Stimulated activated CD4-positive, alpha-beta T cell treated with anti-CD3 and anti-CD28 coated beads, Interleukin-1b, Interleukin-23, amount 100 ng/mL, for 24 hours (primary cell): ENCODE measurements at regions not wholly inside any gene's neighbourhood (a gene's known extent, or its start where the extent isn't known, plus 50 kb on each side); places are given as distances from the start of the nearest gene placed in this dataset.

Source experiments
- DNase-seq, 4 experiments: peaks; one replicate each; pipeline ENCODE4 v3.0.0-alpha.2; 2020; ENCODE audit warnings: low read depth in 4 of 4, low spot score in 1 of 4

DNA sequence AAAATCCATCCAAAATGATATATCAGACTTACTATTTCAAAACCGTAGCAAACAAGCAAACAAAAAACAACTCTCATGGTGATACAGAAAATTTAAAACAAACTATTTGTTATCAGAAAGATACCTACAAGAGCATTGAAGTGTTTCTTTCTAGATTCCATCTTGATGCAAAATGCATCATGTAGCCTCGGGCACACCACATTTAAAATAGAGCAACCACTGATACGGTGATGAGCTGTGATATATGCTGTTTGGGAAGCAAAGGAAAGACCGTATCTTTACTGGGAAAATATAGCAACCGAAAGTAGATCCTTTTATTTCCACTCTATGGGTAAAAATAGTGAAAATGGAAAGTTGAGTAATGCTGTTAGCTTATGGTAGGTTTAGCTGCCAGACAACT lies 892.0 kb downstream of the GATA3 start:
- DNase-seq, result no peak

DNA sequence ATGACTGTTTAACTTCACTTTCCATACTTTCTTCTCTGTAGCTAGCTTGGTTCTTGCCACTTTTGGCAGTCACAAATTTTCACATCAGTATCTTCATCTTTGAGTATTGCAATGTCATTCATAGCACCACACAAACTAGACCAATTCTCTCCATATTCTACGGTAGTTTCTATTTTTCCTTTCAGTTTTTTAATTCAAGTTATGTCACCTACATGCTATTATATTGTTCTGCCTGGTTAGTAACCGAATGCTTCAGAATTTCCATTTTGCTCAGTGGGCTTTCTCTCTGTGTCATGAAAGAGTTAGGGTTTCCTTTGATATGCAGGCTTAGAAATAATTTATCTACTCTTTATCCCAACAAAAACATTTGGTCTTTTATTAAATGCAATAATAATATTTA lies 896.5 kb downstream of the GATA3 start:
- DNase-seq, result no peak

DNA sequence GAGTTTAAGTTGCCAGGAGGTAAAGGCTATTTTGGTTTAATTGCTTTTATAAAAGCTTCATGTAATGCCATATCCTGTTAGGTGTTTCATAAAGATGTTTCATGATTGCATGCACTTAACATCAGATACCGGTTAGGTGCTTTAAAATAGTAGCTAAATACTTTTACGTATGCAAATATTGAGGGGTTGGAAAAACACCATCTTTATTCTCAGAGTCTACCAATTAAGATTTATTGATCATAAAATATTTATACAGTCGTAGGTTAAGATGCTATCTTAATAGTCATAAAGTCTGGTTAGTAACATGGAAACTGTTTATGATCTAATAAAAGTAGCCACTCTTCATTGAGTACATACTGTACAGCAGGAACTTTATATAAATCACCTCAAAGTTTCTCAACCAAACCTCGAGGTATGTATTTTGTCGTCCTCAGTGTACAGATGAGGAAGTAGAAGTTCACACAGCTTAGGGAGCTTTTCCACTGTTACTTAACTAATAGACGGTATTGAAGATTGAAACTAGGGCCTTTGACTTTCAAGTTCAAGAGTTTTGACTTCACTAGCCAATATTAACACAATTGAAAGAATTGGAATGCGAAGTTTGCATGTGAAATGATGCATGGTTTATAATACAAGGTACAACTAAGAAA lies 897.1 kb downstream of the GATA3 start:
- DNase-seq, result no peak

DNA sequence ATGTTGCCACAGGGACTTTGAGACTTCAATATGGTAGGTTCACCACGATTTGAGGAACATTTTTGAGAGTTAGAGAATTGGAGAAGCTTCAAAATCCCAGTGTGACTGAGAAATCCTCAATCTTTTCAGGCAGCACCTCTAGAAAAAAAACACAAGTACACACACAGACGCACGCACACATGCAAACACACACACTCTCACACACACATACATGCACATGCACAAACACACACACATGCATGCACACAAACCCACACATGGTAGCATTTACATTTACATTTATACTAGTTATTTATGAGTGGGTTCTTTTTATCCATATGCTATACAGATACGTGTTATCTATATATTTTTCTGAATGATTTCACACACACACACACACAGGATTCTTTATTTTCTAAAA lies 901.9 kb downstream of the GATA3 start:
- DNase-seq, result no peak

DNA sequence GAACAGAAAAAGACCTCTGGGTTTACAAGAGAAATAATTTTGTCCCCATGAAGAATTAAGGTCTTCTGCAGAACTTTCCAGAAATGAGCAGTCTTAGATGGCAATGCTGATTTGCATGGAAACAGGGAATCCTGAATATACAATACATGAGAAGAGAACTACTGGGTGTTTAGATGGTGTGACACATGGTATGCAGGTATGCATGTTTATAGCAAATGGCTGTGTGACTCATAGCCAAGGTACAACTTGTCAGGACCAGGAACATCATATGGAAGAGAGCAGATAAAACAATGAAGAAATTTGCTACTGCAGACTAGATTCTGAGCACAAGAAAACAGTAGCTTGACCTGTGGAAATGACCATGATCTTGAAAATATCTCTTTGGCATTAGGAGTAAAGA lies 907.8 kb downstream of the GATA3 start:
- no peak for DNase-seq

DNA sequence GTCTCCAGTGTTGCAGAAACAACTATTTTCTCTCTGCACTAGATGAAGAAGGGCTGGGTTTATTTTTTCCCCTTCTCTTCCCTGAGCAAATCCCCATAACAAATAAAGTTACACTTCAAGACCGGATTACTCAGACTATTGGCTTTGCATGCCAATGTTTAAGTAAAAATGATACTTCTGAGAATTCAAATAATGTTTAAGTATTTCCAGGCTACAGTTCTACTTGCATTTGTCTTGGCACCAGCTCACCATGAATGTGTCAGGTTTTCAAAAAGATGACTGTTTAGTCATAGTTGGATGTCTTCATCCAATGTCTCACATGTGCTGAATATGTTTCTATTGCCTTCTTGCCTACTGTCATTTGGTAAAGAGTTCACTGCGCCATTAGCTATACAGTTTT lies 912.6 kb downstream of the GATA3 start:
- DNase-seq, result no peak

DNA sequence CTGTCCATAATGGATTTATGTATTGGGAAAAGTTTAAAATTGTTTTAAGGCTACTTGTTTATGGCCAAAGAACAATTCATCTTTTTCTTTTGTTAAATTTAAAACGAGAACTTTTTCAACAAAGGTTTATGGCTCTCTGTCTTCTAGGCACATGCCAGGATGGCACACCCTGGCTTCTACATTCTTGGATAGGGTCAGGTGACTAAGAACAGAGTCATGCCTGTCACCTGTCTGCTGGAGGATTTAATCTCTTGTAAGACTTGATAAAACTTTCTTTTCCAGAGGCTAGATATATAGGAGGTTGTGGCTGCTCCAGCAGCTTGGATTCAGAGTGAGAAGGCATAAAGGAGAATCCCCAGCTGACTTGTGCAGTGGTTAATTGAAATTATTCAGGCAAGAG lies 915.4 kb downstream of the GATA3 start:
- DNase-seq, result no peak

DNA sequence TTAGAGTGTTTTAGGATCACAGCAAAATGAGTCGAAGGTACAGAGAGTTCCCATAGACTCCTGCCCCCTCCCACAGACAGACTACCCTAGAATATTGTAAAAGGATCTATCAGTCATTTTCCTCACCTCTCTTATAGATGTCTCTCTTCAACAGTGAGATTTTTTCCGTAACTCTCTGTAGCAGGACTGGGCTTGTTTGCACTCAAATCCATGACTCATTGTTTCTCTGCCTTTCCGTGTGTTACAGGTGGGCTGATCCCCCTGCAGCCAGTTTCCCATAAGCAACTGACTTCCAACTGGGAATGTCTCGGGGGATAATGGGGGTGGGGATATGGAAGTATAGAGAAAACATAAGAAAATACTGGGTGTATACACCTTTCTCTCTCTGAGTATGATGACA lies 921.0 kb downstream of the GATA3 start:
- DNase-seq, result no peak

DNA sequence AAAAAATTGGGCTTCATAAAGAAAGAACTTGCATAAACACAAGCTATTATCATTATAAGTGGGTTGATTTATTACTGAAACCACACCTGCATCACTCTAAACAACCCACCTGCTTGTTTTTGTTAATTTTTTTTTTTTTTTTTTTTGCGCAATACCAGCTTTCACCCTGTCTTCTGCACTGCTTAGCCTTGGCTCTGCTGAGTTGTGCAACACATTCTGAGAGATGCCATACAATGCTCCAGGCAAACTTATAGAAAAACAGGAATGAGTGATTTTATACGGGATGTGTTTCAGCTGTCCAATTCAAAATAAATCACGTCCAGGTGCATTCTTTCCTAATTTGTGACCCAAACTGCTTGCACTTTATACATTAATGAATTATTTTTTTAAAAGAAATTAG lies 923.6 kb downstream of the GATA3 start:
- no peak for DNase-seq

DNA sequence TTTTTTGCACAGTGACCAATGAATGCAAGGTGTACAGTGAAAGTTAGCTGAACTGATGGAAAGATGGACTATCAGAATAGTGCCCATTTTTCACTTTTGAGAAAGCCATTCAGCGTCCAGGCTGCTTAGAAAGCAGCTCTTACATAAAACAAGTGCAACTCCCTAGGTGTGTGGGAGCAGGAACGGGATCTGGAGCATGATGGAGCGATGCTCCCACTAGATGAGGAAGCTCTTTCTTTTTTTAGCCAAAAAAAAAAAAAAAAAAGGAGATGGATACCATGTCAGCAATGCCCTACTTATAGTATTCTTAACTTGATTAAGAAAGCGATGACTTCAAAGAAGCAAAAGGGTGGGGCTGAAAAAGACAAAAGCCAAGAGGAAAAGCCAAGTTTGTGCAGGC lies 925.5 kb downstream of the GATA3 start:
- no peak for DNase-seq

DNA sequence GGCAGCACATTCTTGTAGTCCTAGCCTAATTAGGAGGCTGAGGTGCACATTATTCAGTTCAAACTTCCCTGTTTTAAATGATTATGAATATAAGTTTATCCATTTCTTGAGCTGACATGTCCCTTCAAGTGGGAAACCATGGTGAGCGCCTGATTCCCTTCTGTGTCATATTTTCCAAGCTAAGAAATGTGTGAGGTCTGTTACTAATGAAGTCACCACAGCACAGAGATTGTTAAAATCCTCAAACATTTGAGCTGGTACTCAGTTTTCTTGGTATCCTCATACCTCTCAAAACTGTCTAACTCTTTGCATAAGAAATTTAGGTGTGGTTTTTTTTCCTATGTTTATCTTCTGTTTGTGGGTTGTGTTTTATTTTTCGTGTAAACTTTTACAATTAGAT lies 926.8 kb downstream of the GATA3 start:
- DNase-seq, result no peak

DNA sequence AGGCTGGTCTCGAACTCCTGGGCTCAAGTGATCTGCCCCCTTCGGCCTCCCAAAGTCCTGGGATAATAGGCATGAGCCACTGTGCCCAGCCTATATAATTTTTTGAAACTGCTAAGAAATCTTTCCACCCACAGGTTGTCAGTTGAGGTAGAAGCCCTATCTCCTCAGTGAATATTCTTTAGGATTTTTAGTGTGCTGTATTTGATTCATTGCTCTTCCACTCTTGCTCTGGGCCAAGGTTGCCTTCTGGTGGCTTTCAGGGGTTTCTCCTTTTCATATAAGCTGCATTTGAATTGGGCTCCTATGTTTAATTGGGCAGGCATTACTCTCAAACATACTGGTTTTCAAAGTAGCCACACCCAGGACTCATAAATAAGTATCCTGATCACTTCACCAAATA lies 931.2 kb downstream of the GATA3 start:
- no peak for DNase-seq

DNA sequence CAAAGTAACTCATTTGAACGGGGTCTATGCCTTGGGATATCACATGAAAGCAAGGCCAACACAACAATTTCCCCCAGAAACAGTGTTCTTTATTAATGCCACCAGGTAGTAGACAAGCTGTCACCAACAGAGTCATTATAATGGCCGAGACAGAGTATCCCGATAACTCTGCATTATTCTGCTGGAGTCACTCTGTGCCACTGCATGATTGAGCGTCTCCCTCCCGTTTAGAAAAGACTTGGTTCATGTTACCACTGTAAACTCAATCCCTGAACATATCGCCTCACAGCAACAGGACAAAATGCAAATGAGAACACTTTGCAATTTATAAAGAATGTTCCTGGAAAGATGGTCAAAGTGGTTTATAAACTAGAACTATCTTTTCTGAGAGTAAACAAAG lies 932.5 kb downstream of the GATA3 start:
- DNase-seq, result no peak

DNA sequence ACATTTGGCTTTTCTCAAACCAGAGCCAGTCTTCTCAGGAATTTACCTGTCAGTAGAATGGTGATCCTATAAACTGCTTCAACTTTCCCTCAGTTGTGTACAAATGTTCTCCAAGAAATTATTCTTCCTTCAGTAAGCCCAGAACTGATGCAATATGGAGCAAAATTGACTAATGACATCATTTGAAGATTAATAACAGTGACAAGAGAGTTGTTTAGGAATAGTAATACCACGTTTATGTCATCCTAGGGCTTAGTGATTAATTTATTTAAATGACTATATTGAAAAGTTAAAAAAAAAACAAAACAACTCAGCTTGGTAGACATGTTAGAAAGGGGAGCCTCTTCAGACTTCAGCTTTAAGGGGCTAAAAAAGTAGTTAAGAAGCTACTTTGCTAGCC lies 933.2 kb downstream of the GATA3 start:
- no peak for DNase-seq

DNA sequence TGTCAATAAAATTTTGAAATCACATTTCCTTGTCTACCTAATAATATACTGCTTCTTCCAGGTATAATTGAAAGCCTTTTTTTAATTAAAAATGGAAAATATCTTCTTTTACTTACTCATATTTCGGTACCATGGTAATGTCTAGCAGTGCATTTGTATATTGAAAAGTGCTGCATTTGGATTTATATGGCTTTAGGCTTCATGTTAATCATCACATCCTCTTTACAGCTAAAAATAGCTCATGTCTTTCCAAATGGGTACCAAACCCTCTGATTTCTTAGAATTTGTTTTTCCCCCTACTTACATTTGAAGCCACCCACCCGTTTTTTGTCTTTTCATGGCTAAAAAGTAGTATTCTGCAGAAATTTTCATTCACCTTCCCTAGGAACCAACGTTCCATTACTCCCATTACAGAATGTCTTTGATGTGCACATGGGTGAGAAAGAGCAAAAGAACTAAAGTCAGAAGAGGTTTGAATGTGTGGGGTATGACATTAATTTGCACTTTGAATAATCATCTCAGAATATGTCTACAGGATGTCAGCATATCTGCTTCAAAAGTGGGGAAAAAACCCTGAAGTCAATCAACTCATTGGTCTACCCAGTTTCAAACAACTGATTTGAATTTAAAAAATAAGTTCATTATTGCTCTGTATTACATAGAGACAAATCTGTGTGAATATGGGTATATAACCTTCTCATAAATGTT lies 935.9 kb downstream of the GATA3 start:
- no peak for DNase-seq

DNA sequence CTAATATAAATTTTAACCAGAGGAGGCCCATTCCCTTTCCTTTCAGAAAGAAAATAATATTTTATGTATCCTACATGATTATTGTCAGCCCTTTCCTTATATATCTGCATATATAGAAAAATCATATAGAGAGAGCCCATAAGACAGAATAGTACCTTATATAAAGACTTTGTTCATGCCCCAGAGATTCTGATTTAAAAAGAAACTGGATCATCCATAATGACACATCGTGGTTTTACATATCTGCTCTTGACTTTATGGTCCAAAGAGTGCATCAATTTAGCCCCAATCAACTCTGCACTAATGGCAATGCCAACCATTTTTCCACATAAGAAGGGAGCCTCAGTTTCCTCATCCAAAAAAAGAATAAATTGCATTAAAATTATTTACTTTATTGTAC lies 937.5 kb downstream of the GATA3 start:
- DNase-seq, result no peak

DNA sequence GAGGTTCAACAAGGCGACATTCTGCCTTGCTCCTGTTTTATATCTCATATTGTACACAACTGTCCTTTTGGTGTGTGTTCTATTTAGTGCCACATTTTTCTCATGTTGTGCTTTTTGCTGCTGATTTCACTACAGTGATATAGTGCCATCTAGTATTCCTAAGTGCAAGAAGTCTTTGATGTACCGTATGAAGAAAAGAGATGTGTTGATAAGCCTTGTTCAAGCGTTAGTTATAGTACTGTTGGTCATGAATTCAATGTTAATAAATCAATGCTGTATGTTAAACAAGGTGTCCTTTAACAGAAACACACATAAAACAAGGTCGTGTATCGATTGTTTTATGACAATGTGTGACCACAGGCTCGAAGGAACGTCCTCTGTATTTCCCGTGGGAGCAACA lies 939.4 kb downstream of the GATA3 start:
- DNase-seq, result no peak

DNA sequence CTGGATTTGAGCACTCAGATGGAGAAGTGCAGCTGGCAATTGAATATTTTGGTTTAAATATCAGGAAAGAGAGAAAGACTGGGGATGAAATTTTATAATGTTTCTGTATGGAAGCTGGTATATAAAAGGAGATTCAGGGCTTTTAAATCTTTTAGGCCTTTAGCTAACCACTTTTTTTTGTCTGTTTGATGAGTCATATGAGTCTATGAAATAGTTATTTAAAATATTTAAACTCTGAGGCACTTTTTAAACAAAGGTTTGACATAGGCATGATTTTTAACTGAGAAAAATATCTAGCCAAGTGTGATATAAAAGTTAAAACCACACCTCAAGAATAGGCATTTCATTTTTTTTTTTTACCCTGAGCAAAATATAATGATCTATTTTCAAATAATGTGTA lies 944.3 kb downstream of the GATA3 start:
- DNase-seq, result no peak

DNA sequence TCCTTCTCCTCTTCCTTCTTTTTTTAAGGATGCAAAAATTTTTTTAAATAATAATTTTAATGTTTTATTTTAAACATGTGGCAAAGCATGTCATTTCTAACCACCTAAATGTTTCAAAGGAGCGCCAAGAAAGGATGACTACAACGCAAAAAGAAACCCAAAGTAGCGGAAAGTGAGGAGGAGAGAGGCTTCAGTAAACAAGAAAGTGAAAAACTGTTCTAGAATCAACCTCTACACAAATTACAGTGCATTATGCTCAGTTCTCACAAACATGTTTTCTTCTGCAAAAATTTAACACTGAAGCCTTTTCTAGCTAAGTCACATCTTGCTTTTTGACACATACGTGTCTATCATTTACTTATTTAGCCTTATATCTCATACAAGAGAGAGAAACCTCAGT lies 948.6 kb downstream of the GATA3 start:
- no peak for DNase-seq

DNA sequence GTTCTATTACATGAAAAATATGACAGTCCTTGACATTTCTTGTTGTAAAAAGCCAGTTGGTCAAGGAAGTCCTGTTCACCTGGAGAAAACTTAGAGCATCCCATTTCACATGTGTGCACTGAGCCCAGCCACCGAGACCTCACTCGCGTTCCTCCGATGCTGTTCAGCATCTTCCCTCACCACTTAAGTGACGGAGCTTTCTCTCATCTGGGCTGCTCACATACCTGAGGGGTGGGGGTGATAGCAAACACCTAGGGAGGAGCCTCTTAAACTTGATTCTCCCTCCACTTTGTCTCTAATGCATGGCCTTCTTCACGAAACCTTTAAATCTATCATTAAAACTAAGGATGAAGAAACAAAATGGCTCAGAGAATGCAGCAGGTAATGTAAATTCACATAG lies 950.2 kb downstream of the GATA3 start:
- DNase-seq, result no peak

DNA sequence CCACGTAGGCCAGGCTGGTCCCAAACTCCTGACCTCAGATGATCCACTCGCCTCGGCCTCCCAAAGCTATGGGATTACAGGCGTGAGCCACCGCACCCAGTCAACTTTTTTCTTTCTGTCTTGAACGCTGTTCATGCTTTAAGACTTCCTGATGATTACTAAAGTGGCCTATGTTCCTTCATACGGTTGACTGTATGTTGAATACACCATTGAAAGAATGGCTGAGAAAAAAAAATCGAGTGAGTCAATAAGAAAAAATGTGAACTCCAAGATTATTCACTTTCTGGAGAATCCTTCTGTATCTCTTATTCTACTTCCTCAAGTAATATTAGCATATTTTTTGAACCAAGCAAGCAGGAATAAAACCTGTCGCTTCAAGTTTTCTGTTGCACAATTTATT lies 955.0 kb downstream of the GATA3 start:
- DNase-seq, result no peak

DNA sequence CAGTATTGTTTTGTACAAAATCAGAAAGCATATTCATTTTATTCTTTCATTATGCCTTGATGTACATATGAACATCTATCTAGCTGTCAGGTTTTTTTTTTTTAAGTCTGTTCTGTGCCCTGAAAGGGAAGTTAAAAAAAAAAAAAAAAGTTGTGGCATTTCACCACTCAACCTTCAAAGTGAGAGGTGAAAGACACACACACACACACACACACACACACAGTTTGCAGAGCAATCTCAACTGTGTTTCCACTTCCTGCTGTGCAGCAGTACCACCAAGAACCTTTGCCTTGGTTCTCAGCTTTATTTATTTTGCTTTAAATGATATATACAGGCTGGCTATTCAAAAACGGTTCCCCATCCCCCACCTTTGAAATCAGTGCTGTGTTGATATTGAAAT lies 955.6 kb downstream of the GATA3 start:
- DNase-seq, result peak in 2 of 4 experiments; percentile 14 to 23

DNA sequence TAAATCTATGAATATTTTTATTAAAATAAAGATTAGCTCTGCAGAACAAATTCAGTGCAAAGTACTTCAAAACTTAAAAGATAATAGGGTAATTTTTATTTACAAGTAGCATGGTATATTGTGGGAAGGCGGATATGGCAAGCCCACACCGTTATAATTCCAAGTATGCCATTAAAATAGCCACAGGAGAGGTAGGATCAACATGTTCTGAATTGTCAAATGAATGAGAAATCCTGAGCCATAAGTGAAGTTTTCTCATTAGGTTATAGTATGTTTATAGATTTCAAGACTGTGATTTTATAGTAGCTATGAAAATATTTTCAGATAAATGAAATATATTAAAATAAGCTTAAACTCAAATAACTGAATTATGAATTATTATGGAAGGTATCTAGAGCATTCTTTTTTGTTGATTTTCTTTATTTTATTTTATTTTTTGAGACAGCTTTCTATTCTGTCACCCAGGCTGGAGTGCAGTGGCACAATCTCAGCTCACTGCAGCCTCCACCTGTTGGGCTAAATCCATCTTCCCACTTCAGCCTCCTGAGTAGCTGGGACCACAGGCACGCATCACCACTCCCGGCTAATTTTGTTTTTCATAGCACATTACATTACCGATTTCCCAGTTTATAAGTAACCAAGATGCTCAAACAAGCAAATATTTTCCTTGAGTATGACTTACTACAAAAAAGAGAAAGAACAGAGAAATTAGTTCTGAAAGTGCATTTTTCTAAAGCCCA lies 956.6 kb downstream of the GATA3 start:
- DNase-seq, result no peak
